COLO668 (cell line): ENCODE measurements at regions not wholly inside any gene's neighbourhood (a gene's known extent, or its start where the extent isn't known, plus 50 kb on each side); places are given as distances from the start of the nearest gene placed in this dataset.
"Not testable (repeated sequence)": the region's sequence is repeated elsewhere in the genome, so short reads cannot be mapped to it uniquely, and the experiment has no call there.

Experiments
- DNase-seq: peaks from one replicate; lab custom pipeline; 2025; ENCODE audit not compliant: unreplicated experiment; lab: John Stamatoyannopoulos, UW

- no peak for DNase-seq
Measured at GRCh38 chr15:63434576-63435186, 53.0 kb upstream of the CA12 start.

- no peak for DNase-seq
Measured at GRCh38 chr15:63435204-63435820, 53.7 kb upstream of the CA12 start.

DNA sequence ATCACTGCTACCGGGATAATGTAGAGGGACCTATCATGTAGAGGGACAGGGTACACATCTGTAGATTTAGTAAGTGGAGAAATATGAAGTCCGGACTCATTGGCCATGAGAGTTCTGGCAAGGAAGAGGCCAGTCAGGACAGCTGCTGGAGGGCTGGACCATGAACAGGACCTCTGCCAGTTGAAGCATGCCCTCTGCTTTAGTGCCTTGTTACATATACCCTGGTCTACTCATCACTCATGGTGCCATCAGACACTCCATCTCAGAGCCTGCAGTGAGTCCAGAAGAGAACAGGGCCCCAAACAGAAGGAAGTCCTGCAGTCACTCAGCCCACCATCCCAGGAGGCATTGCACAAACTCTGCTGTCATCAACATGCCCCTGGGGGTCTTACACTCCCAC is 54.7 kb upstream of the CA12 start:
- no peak for DNase-seq

DNA sequence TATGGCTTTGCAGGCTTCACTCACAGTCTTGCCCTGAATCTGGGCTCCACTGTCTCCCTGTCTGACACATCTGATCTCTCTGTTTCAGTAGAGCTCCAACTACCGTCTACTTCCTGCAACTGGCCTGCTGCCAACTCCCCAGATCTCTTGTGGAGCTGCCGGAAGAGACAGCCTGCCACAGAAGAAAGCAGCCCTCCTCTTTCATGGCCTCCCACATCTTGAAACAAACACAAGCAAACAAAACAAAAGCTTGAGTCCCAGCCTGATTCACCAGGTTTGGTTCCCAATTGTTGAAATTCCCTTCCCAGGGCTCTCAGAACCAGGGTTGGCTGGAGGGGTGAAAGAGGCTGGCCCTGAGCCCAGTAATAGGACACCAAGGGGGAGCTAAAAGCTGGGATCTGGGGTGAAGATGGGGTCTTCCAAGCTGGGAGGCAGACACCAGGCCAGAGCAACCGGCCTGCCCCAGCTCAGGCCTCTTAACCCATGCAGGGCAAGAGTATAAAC is 55.3 kb upstream of the CA12 start:
- peak; percentile 80 for DNase-seq

DNA sequence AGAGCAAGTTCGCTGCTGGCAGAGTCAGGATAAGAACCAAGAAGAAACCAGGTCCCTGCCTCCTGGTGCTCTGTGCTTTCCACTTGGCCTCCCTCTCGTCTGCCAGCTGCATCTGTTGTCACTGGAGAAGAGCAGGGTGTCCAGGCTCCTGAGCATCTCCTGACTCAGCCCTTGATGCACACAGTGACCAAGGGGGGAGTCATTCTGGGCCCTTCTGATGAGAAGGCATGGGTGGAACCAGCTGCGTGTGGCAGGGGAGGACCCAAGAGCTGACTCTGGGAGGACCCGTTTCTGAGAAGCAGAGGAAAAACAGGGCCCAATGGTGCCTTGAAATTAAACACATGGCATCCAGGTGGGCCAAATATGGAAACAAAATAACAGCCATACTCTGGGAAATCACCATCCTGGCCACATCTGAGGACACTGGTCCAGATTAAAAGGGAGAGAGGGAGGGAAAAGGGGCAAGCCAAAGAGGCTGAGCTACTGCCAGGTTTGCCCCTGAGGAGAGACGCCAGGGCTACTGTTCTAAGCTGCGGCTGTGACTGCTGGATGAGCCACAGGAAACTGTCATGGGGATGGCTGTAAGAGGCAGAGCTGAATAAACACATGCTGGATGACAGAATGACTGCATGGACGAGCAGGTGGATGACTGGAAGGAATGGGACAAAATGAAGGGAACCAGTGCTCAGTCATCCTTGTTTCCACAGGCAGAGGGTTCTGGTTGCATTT is 58.1 kb upstream of the CA12 start:
- peak; percentile 33 for DNase-seq

DNA sequence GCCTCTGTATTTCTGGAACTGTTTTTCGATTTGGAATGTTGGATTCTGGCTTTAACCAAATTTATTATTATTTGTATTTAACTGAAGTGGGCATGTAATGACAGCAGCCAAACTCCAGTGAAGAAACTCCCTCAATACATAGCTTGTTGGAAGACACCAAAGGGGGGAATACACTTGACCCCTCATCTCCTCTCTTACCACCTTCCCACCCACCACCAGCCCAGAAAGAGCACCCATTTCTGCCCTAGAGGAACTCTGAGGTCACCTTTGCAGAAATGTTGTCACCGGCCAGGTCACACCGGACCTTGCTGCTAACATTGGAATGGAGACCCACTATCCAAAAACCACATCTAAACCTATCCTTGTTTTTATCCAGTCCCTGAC is 58.6 kb upstream of the CA12 start:
- DNase-seq, result no peak

- no peak for DNase-seq
Measured at GRCh38 chr15:63440756-63441155, 59.1 kb upstream of the CA12 start.

DNA sequence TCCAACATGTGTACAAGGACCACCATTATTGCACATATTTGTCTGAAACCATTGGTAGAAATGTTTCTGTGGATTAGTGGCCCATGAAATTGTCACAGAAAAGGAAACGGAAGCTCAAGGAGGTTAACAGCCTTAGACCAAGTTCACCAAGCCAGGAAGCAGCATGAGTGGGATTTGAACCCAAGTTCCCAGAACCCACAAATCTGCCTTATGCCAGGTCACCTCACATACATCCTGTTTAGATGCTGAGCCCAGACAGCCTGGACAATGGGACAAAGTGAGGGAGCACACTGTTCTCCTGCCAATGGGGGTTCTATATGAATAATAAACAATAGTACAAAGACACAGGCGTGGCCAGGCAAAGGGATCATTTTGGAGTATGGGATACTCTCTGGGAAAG is 59.6 kb upstream of the CA12 start:
- no peak for DNase-seq

- DNase-seq, result no peak
Measured at GRCh38 chr15:63442080-63442479, 60.4 kb upstream of the CA12 start.

GRCh38 chr15:63444611-63445010 is 59.8 kb upstream of the USP3 start:
- DNase-seq, result no peak

GRCh38 chr15:63446255-63446654 is 58.1 kb upstream of the USP3 start:
- no peak for DNase-seq

DNA sequence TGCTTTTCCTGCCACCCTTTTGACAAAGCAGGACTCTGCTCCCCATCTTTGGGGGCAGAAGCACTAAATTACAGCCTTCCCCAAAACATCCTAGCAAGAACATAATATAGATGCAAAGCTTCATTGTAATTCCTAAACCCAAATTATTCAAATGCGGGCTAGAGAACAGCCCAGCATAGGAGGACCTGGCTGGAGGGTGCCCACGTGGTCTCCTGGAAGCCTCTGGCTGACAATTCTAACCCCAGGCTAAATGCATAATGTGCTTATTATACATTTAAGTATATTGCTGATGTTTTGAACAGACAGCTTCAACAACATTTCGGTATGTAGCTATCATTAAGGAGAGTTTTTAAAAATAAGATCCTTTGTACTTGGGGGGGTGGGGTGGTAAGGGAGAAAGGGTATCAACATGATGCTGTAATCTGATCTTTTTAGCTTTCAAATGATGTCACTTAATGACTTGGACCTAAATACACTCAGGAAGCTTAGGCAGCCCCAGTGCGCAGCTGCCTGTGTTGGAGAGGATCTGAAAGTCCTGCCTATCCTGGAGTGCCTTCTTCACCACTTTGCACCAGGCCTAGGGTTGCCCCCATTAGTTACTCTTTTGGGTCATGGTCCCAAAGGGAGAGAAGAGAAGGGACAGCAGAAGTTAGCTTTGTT is 57.2 kb upstream of the USP3 start:
- peak; percentile 68 for DNase-seq

GRCh38 chr15:63448266-63448665 is 56.1 kb upstream of the USP3 start:
- DNase-seq, result no peak

DNA sequence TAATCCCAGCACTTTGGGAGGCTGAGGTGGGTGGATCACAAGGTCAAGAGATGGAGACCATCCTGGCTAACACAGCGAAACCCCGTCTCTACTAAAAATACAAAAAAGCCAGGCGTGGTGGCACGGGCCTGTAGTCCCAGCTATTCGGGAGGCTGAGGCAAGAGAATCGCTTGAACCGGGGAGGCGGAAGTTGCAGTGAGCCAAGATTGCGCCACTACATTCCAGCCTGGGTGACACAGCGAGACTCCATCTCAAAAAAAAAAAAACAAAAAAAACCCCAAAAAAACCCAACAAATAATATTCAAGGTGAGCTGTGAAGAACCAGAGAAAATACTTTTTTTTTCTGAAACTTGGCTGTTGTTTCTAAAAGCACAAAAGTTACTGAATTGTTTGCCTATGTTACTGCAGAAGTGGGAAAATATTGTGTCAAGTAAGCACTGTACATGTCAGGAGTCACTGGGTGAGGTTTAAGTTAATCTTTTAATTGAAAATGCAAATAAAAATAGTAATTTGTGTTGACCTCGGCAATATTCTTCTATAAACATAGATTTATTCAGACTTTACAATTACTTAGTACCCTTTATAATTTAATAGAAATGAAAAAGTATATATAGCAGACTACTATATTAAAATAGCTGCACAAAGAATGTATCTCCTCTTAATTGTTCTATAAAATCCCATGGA is 55.4 kb upstream of the USP3 start:
- not testable (repeated sequence) for DNase-seq

DNA sequence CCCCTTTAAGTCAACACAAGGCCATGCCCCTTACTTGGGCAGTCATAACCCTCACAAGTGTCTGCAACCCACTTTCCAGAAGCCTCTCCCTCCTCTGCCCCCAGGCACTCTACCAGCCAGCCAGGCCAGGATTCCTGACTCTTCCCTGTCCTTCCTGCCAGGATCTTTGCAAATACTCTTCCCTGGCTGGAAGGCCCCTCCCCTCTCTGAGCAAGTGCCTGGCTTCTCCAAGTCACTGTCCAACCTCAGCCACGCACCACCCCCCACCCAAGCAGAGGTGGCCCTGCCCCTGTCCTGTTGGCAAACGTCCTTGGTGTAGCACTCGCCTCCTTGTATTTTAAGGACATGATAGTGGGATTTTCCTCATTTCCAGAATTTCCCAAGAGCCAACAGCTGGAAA is 54.7 kb upstream of the USP3 start:
- no peak for DNase-seq

DNA sequence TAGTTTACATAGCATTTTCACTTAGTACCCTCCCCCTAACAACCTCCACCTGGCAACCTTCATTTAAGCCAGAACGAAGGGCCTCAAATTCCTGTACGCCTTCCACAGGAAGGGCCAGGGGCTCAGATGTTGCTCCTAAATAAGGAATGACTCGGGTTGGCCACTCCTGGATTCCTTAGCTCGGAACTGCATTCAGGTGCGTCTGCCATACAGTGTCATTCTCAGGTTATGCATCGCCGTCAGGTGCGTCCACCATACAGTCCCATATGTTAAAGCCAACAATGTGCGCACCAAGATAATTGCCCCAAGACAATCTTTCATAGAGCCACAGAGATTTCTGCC is 53.5 kb upstream of the USP3 start:
- DNase-seq, result no peak

- DNase-seq, result no peak
Measured at GRCh38 chr15:63451671-63452315, 52.6 kb upstream of the USP3 start.

GRCh38 chr15:63452552-63453136 is 51.7 kb upstream of the USP3 start:
- DNase-seq, result no peak

DNA sequence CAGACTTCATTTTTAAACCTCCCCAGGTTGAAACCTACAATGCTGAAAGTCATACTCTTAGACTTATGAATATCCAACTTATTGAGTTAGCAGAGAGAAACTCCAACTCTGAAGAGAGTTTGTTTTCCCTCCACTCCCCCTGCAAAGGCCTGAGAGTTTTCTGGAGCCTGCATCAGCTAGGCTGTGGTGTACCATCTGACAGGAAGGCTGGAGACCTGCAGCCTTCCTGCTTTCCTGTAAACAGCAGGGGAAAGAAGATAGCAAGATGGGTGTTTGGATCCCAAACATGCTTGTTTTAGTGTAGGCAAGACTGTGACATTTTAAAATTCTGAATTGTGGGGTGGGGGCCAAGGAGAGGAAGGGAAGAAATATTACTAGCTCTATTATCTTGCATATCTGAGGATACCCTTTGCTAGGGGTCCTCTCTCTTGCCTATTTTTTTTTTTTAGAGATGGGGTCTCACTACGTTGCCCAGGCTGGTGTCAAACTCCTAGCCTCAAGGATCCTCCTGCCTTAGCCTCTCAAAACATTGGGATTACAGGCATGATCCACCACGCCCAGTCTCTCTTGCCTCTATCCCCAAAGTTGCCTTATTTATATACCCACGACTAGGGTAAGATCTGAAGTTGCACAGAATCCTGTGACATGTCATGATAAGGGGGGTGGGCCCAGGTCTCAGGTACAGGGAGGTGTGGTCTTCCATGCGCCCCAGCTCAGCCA is 51.0 kb upstream of the USP3 start:
- no peak for DNase-seq
